HFFc6 (cell line): ENCODE measurements at regions not wholly inside any gene's neighbourhood (a gene's known extent, or its start where the extent isn't known, plus 50 kb on each side); places are given as distances from the start of the nearest gene placed in this dataset.

ENCODE experiments used
- DNase-seq: peaks from one replicate; pipeline ENCODE4 v3.0.0-alpha.2; 2018
- H3K27ac Mint-ChIP-seq: 2 replicates; pipeline ENCODE4 v1.8.0; 2020; ENCODE audit warnings: mild to moderate bottlenecking, mixed read lengths
- H3K27me3 Mint-ChIP-seq: 2 replicates; pipeline ENCODE4 v1.8.0; 2021; ENCODE audit warnings: mild to moderate bottlenecking, moderate library complexity, mixed read lengths; ENCODE audit not compliant: insufficient read depth
- H3K36me3 Mint-ChIP-seq: 2 replicates; pipeline ENCODE4 v1.8.0; 2021; ENCODE audit warnings: low read depth, mixed read lengths
- H3K4me1 Mint-ChIP-seq: 2 replicates; pipeline ENCODE4 v1.8.0; 2020; ENCODE audit warnings: low read depth, mixed read lengths
- H3K4me3 Mint-ChIP-seq: 2 replicates; pipeline ENCODE4 v1.8.0; 2020; ENCODE audit warnings: mild to moderate bottlenecking, moderate library complexity, mixed read lengths
- H3K9me3 Mint-ChIP-seq: 2 replicates; pipeline ENCODE4 v1.8.0; 2020; ENCODE audit warnings: mild to moderate bottlenecking, mixed read lengths
- CTCF ChIP-seq: fragments of 200-600 bp; sonication (generic); IDR thresholded peaks from 2 replicates; pipeline ENCODE4 v1.5.0; 2021; ENCODE audit warnings: antibody characterized with exemption, mild to moderate bottlenecking

- Mint-ChIP-seq H3K36me3 (no peaks in the 10 kb centered on the region), H3K4me1 (no peaks in the 10 kb centered on the region), H3K27me3 (peaks cover 3% of the 10 kb centered on the region; the same call in 1 of the 2 replicates), H3K27ac (no peak overlapping the region), H3K9me3 (peaks cover 34% of the 10 kb centered on the region), H3K4me3 (no peak overlapping the region)
- TF ChIP-seq CTCF: no peak
- DNase-seq: no peak
Observed at GRCh38 chr3:65030014-65030627, 342.3 kb upstream of the ADAMTS9 start.

GRCh38 chr3:65029130-65029529 is 341.3 kb upstream of the ADAMTS9 start:
- Mint-ChIP-seq H3K27me3 (peaks cover 3% of the 10 kb centered on the region; the same call in 1 of the 2 replicates), H3K27ac (no peak overlapping the region), H3K4me1 (no peaks in the 10 kb centered on the region), H3K4me3 (no peak overlapping the region), H3K36me3 (no peaks in the 10 kb centered on the region), H3K9me3 (peaks cover 38% of the 10 kb centered on the region)
- no peak for DNase-seq
- no peak for TF ChIP-seq CTCF

- DNase-seq: no peak
- Mint-ChIP-seq H3K4me3 (no peak overlapping the region), H3K27ac (no peak overlapping the region), H3K4me1 (no peaks in the 10 kb centered on the region), H3K27me3 (peaks cover 5% of the 10 kb centered on the region; the same call in 1 of the 2 replicates), H3K36me3 (no peaks in the 10 kb centered on the region), H3K9me3 (peaks cover 43% of the 10 kb centered on the region)
- TF ChIP-seq CTCF: no peak
Observed at GRCh38 chr3:65028024-65028423, 340.2 kb upstream of the ADAMTS9 start.

- Mint-ChIP-seq H3K9me3 (peaks cover 42% of the 10 kb centered on the region), H3K36me3 (no peaks in the 10 kb centered on the region), H3K27me3 (peaks cover 5% of the 10 kb centered on the region; the same call in 1 of the 2 replicates), H3K4me3 (no peak overlapping the region), H3K4me1 (no peaks in the 10 kb centered on the region), H3K27ac (no peak overlapping the region)
- TF ChIP-seq CTCF: no peak
- no peak for DNase-seq
Observed at GRCh38 chr3:65027335-65027734, 339.5 kb upstream of the ADAMTS9 start.

GRCh38 chr3:65026151-65026550 is 338.4 kb upstream of the ADAMTS9 start:
- Mint-ChIP-seq H3K4me1 (no peaks in the 10 kb centered on the region), H3K9me3 (peaks cover 48% of the 10 kb centered on the region), H3K27ac (no peak overlapping the region), H3K27me3 (peaks cover 5% of the 10 kb centered on the region; the same call in 1 of the 2 replicates), H3K36me3 (no peaks in the 10 kb centered on the region), H3K4me3 (no peak overlapping the region)
- TF ChIP-seq CTCF: no peak
- DNase-seq: no peak
